Esophagus squamous epithelium (tissue), 4 donors: ENCODE measurements at regions not wholly inside any gene's neighbourhood (a gene's known extent, or its start where the extent isn't known, plus 50 kb on each side); places are given as distances from the start of the nearest gene placed in this dataset.

Experiments used
- CTCF ChIP-seq, 6 experiments: fragments of 450-650 bp in 4 of 6; fragments of 200-600 bp in 2 of 6; sonication (generic) in 2 of 6; IDR thresholded peaks; one replicate each; pipeline ENCODE4 v1.5.1; 2016 to 2019; ENCODE audit warnings: antibody characterized with exemption in 6 of 6, mild to moderate bottlenecking in 4 of 6, moderate library complexity in 4 of 6
- POLR2A ChIP-seq, 4 donors: fragments of 450-650 bp; IDR thresholded peaks; one replicate each; pipeline ENCODE4 v1.6.1; 2017; ENCODE audit warnings: antibody characterized with exemption in 4 of 4, mild to moderate bottlenecking in 4 of 4, moderate library complexity in 3 of 4

GRCh38 chr4:116870686-116871085 lies 214.7 kb downstream of the TRAM1L1 start:
- TF ChIP-seq POLR2A (IDR thresholded peaks at IDR 0.05) = no peak
- no peak for TF ChIP-seq CTCF (IDR thresholded peaks at IDR 0.05)
